ENCODE measurements at regions not wholly inside any gene's neighbourhood (a gene's known extent, or its start where the extent isn't known, plus 50 kb on each side); places are given as distances from the start of the nearest gene placed in this dataset.

- Histone ChIP-seq H3K4me3 (ENCODE audit: low read depth, low read length) (no peak overlapping the region), H3K36me3 (ENCODE audit: control insufficient read depth, insufficient read depth, low read length) (no peaks in the 10 kb centered on the region), H3K4me1 (peaks cover 5% of the 10 kb centered on the region; the same call in 1 of the 2 replicates), H3K27me3 (replicated peaks; ENCODE audit: control insufficient read depth, insufficient read depth, low read length) (no peaks in the 10 kb centered on the region), H3K9me3 (no peaks in the 10 kb centered on the region)
- no peak for TF ChIP-seq CTCF (IDR thresholded peaks at IDR 0.05; ENCODE audit: insufficient read depth in 1 of 2, low read depth in 1 of 2, low read length in 1 of 2, severe bottlenecking in 1 of 2, unreplicated experiment in 1 of 2)
- Mint-ChIP-seq H3K27ac (ENCODE audit: unreplicated experiment) (no peak overlapping the region), H3K27me3 (ENCODE audit: insufficient read depth, unreplicated experiment) (peaks cover 4% of the 10 kb centered on the region), H3K36me3 (ENCODE audit: insufficient read depth, unreplicated experiment) (no peaks in the 10 kb centered on the region), H3K4me3 (ENCODE audit: unreplicated experiment) (no peak overlapping the region), H3K9me3 (ENCODE audit: unreplicated experiment) (no peaks in the 10 kb centered on the region), H3K4me1 (ENCODE audit: low read depth, unreplicated experiment) (peaks cover 6% of the 10 kb centered on the region)
- no peak for DNase-seq
- ChIA-PET POLR2A (no interaction called here), CTCF (no interaction called here)
- intact Hi-C loops (cut with micrococcal nuclease; ENCODE audit: unreplicated experiment), result no loop called here
- BruUV-seq (replicated peaks), result no TSS peak
Observed at GRCh38 chr10:65802391-65802790, 1123.4 kb upstream of the LRRTM3 start.

GRCh38 chr10:65805511-65805910 lies 1120.3 kb upstream of the LRRTM3 start:
- no peak for DNase-seq
- H3K9me3 Mint-ChIP-seq (ENCODE audit: unreplicated experiment), result no peaks in the 10 kb centered on the region
- no peak overlapping the region for H3K4me3 Mint-ChIP-seq (ENCODE audit: unreplicated experiment)
- H3K36me3 Mint-ChIP-seq (ENCODE audit: insufficient read depth, unreplicated experiment), result no peaks in the 10 kb centered on the region
- ChIA-PET CTCF (no interaction called here), POLR2A (no interaction called here)
- H3K27me3 ChIP-seq (replicated peaks; ENCODE audit: control insufficient read depth, insufficient read depth, low read length), result no peaks in the 10 kb centered on the region
- no peaks in the 10 kb centered on the region for H3K9me3 ChIP-seq
- no peaks in the 10 kb centered on the region for H3K36me3 ChIP-seq (ENCODE audit: control insufficient read depth, insufficient read depth, low read length)
- peaks cover 4% of the 10 kb centered on the region for H3K27me3 Mint-ChIP-seq (ENCODE audit: insufficient read depth, unreplicated experiment)
- intact Hi-C loops (cut with micrococcal nuclease; ENCODE audit: unreplicated experiment), result no loop called here
- no TSS peak for BruUV-seq (replicated peaks)
- H3K27ac Mint-ChIP-seq (ENCODE audit: unreplicated experiment), result no peak overlapping the region
- H3K4me1 ChIP-seq, result peaks cover 5% of the 10 kb centered on the region; the same call in 1 of the 2 replicates
- H3K4me3 ChIP-seq (ENCODE audit: low read depth, low read length), result no peak overlapping the region
- peaks cover 6% of the 10 kb centered on the region for H3K4me1 Mint-ChIP-seq (ENCODE audit: low read depth, unreplicated experiment)
- no peak for TF ChIP-seq CTCF (IDR thresholded peaks at IDR 0.05; ENCODE audit: insufficient read depth in 1 of 2, low read depth in 1 of 2, low read length in 1 of 2, severe bottlenecking in 1 of 2, unreplicated experiment in 1 of 2)

GRCh38 chr10:65805993-65806392 lies 1119.8 kb upstream of the LRRTM3 start:
- Histone ChIP-seq H3K36me3 (ENCODE audit: control insufficient read depth, insufficient read depth, low read length) (no peaks in the 10 kb centered on the region), H3K27me3 (replicated peaks; ENCODE audit: control insufficient read depth, insufficient read depth, low read length) (no peaks in the 10 kb centered on the region), H3K9me3 (no peaks in the 10 kb centered on the region), H3K4me1 (peaks cover 5% of the 10 kb centered on the region; the same call in 1 of the 2 replicates), H3K4me3 (ENCODE audit: low read depth, low read length) (no peak overlapping the region)
- peaks cover 6% of the 10 kb centered on the region for H3K4me1 Mint-ChIP-seq (ENCODE audit: low read depth, unreplicated experiment)
- intact Hi-C loops (cut with micrococcal nuclease; ENCODE audit: unreplicated experiment), result no loop called here
- BruUV-seq (replicated peaks), result no TSS peak
- H3K27me3 Mint-ChIP-seq (ENCODE audit: insufficient read depth, unreplicated experiment), result peaks cover 4% of the 10 kb centered on the region
- H3K4me3 Mint-ChIP-seq (ENCODE audit: unreplicated experiment), result no peak overlapping the region
- H3K36me3 Mint-ChIP-seq (ENCODE audit: insufficient read depth, unreplicated experiment), result no peaks in the 10 kb centered on the region
- TF ChIP-seq CTCF (IDR thresholded peaks at IDR 0.05; ENCODE audit: insufficient read depth in 1 of 2, low read depth in 1 of 2, low read length in 1 of 2, severe bottlenecking in 1 of 2, unreplicated experiment in 1 of 2), result no peak
- no peak for DNase-seq
- no peak overlapping the region for H3K27ac Mint-ChIP-seq (ENCODE audit: unreplicated experiment)
- CTCF ChIA-PET, result no interaction called here
- POLR2A ChIA-PET, result no interaction called here
- H3K9me3 Mint-ChIP-seq (ENCODE audit: unreplicated experiment), result no peaks in the 10 kb centered on the region

Measured in Caco-2 (cell line).